ENCODE measurements at regions not wholly inside any gene's neighbourhood (a gene's known extent, or its start where the extent isn't known, plus 50 kb on each side); places are given as distances from the start of the nearest gene placed in this dataset.

GRCh38 chr16:17023606-17024005, 447.2 kb downstream of the XYLT1 start:
- no peak overlapping the region for H3K27ac Mint-ChIP-seq (ENCODE audit: unreplicated experiment)
- H3K36me3 Mint-ChIP-seq (ENCODE audit: insufficient read depth, unreplicated experiment), result no peaks in the 10 kb centered on the region
- Histone ChIP-seq H3K4me3 (ENCODE audit: low read depth, low read length) (no peak overlapping the region), H3K27me3 (replicated peaks; ENCODE audit: control insufficient read depth, insufficient read depth, low read length) (no peaks in the 10 kb centered on the region), H3K4me1 (no peaks in the 10 kb centered on the region), H3K36me3 (ENCODE audit: control insufficient read depth, insufficient read depth, low read length) (no peaks in the 10 kb centered on the region), H3K9me3 (no peaks in the 10 kb centered on the region)
- no peaks in the 10 kb centered on the region for H3K4me1 Mint-ChIP-seq (ENCODE audit: low read depth, unreplicated experiment)
- H3K27me3 Mint-ChIP-seq (ENCODE audit: insufficient read depth, unreplicated experiment), result no peaks in the 10 kb centered on the region
- intact Hi-C loops (cut with micrococcal nuclease; ENCODE audit: unreplicated experiment), result no loop called here
- CTCF ChIA-PET, result no interaction called here
- no peak for DNase-seq
- H3K4me3 Mint-ChIP-seq (ENCODE audit: unreplicated experiment), result no peak overlapping the region
- no peak for TF ChIP-seq CTCF (IDR thresholded peaks at IDR 0.05; ENCODE audit: insufficient read depth in 1 of 2, low read depth in 1 of 2, low read length in 1 of 2, severe bottlenecking in 1 of 2, unreplicated experiment in 1 of 2)
- BruUV-seq (replicated peaks), result no TSS peak
- POLR2A ChIA-PET, result no interaction called here
- no peaks in the 10 kb centered on the region for H3K9me3 Mint-ChIP-seq (ENCODE audit: unreplicated experiment)

- no peaks in the 10 kb centered on the region for H3K27me3 Mint-ChIP-seq (ENCODE audit: insufficient read depth, unreplicated experiment)
- TF ChIP-seq CTCF (IDR thresholded peaks at IDR 0.05; ENCODE audit: insufficient read depth in 1 of 2, low read depth in 1 of 2, low read length in 1 of 2, severe bottlenecking in 1 of 2, unreplicated experiment in 1 of 2), result no peak
- no peaks in the 10 kb centered on the region for H3K36me3 Mint-ChIP-seq (ENCODE audit: insufficient read depth, unreplicated experiment)
- intact Hi-C loops (cut with micrococcal nuclease; ENCODE audit: unreplicated experiment), result no loop called here
- CTCF ChIA-PET, result no interaction called here
- no peak overlapping the region for H3K4me3 Mint-ChIP-seq (ENCODE audit: unreplicated experiment)
- H3K9me3 Mint-ChIP-seq (ENCODE audit: unreplicated experiment), result no peaks in the 10 kb centered on the region
- Histone ChIP-seq H3K36me3 (ENCODE audit: control insufficient read depth, insufficient read depth, low read length) (no peaks in the 10 kb centered on the region), H3K9me3 (no peaks in the 10 kb centered on the region), H3K27me3 (replicated peaks; ENCODE audit: control insufficient read depth, insufficient read depth, low read length) (no peaks in the 10 kb centered on the region), H3K4me1 (no peaks in the 10 kb centered on the region), H3K4me3 (ENCODE audit: low read depth, low read length) (no peak overlapping the region)
- H3K27ac Mint-ChIP-seq (ENCODE audit: unreplicated experiment), result no peak overlapping the region
- DNase-seq, result no peak
- POLR2A ChIA-PET, result no interaction called here
- H3K4me1 Mint-ChIP-seq (ENCODE audit: low read depth, unreplicated experiment), result no peaks in the 10 kb centered on the region
- BruUV-seq (replicated peaks), result no TSS peak
Observed at GRCh38 chr16:17024514-17024913, 446.2 kb downstream of the XYLT1 start.

GRCh38 chr16:17026600-17027242, 444.0 kb downstream of the XYLT1 start:
- DNase-seq, result no peak
- Mint-ChIP-seq H3K9me3 (ENCODE audit: unreplicated experiment) (no peaks in the 10 kb centered on the region), H3K27me3 (ENCODE audit: insufficient read depth, unreplicated experiment) (no peaks in the 10 kb centered on the region), H3K27ac (ENCODE audit: unreplicated experiment) (no peak overlapping the region), H3K36me3 (ENCODE audit: insufficient read depth, unreplicated experiment) (no peaks in the 10 kb centered on the region), H3K4me3 (ENCODE audit: unreplicated experiment) (no peak overlapping the region), H3K4me1 (ENCODE audit: low read depth, unreplicated experiment) (no peaks in the 10 kb centered on the region)
- Histone ChIP-seq H3K36me3 (ENCODE audit: control insufficient read depth, insufficient read depth, low read length) (no peaks in the 10 kb centered on the region), H3K9me3 (no peaks in the 10 kb centered on the region), H3K4me1 (no peaks in the 10 kb centered on the region), H3K27me3 (replicated peaks; ENCODE audit: control insufficient read depth, insufficient read depth, low read length) (no peaks in the 10 kb centered on the region), H3K4me3 (ENCODE audit: low read depth, low read length) (no peak overlapping the region)
- ChIA-PET CTCF (no interaction called here), POLR2A (no interaction called here)
- no TSS peak for BruUV-seq (replicated peaks)
- TF ChIP-seq CTCF (IDR thresholded peaks at IDR 0.05; ENCODE audit: insufficient read depth in 1 of 2, low read depth in 1 of 2, low read length in 1 of 2, severe bottlenecking in 1 of 2, unreplicated experiment in 1 of 2), result no peak
- intact Hi-C loops (cut with micrococcal nuclease; ENCODE audit: unreplicated experiment), result no loop called here
